Glomerular visceral epithelial cell (primary cell): ENCODE measurements at regions not wholly inside any gene's neighbourhood (a gene's known extent, or its start where the extent isn't known, plus 50 kb on each side); places are given as distances from the start of the nearest gene placed in this dataset.

Experiments
- DNase-seq: peaks from one replicate; pipeline ENCODE4 v3.0.0-alpha.2; 2016; ENCODE audit errors: extremely low spot score

- DNase-seq, result no peak
Observed at GRCh38 chr2:53448086-53448485, 319.5 kb upstream of the CHAC2 start.

DNA sequence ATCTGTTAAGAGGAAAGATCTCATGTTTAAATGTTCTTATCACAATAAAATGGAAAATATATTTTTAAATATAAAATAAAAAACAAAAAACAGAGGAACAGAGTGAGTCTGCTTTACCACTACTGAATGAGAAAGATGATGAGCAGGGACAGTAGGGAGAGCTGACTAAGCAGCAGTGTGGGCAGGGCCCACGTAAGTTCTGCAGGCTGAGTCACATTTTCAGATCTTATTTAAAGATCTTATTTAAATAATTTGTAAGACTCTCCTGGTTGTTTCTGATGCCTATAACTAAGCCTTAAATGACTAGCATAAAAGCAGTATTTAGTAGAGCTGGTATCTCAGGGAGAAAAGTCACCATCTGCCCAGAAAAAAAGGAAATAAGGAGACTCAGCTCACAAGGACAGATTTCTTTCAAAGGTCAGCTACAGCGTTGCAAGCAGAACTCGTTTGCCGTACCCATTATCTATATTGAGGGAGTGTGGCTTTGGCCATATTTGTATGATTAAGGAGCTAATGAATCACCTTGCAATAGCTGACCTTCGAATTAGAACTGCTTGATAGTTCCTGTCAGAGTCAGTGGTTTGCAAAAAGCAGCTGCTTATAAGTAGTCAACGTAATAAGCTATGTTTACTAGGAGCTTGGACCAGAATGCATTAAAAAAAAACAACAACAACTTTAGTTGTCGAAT is 322.1 kb upstream of the CHAC2 start:
- DNase-seq, result peak; percentile 4

DNA sequence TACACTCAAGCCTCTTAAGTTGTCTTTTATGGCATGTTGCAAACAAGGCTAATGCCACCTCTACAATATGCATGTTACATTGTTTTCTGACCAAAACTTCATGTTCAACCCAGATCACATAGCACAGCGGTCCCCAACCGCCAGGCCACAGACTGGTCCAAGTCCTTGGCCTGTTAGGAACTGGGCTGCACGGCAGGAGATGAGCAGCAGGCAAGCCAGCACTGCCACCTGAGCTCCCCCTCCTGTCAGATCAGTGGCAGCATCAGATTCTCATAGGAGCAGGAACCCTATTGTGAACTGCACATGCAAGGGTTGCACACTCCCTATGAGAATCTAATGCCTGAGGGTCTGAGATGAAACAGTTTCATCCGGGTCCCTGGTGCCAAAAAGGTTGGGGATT is 324.8 kb upstream of the CHAC2 start:
- DNase-seq, result no peak

GRCh38 chr2:53442093-53442492 is 325.5 kb upstream of the CHAC2 start:
- DNase-seq, result no peak

DNA sequence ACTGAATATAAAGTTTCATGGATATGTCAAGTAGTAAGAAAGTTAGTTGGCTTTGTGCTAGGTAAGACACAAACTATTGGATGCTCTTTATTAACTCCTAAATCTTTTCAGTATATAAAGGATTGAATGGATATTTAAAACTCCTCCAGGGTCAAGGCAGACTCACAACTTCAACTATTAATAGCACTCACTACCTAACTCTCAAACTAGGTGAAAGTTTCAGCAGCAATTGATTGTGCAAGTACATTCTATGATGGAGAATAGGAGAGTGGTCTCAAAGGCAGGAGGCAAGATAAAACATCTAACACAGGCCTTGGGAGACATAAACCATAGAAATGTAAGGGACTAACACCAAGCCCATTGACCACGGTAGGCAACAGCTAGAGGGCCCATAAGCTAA is 328.9 kb upstream of the CHAC2 start:
- no peak for DNase-seq

DNA sequence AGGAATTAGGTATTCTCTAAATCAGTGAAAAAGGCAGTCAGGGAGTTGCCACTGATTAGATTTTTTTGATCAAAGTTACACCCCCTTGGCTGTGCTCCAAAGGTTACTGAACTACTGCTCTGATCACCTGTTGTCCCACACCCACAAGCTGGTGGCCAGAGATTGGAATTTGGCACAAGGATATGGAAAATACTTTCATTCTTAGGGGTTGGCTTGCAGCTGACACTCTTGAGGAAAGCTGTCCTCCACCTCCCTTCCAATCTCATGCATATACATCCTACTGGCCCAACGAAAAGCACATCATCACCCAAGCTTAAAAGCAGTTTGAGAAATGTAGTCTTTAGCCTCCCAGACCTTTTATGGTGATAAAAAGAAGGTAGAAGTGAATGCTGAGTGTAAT is 329.5 kb upstream of the CHAC2 start:
- DNase-seq, result no peak

- no peak for DNase-seq
Observed at GRCh38 chr2:53437371-53437770, 330.2 kb upstream of the CHAC2 start.

- no peak for DNase-seq
Observed at GRCh38 chr2:53436882-53437281, 330.7 kb upstream of the CHAC2 start.

- DNase-seq, result no peak
Observed at GRCh38 chr2:53435610-53436009, 332.0 kb upstream of the CHAC2 start.

- no peak for DNase-seq
Observed at GRCh38 chr2:53434466-53434865, 333.1 kb upstream of the CHAC2 start.

- DNase-seq, result no peak
Observed at GRCh38 chr2:53432936-53433335, 334.7 kb upstream of the CHAC2 start.

DNA sequence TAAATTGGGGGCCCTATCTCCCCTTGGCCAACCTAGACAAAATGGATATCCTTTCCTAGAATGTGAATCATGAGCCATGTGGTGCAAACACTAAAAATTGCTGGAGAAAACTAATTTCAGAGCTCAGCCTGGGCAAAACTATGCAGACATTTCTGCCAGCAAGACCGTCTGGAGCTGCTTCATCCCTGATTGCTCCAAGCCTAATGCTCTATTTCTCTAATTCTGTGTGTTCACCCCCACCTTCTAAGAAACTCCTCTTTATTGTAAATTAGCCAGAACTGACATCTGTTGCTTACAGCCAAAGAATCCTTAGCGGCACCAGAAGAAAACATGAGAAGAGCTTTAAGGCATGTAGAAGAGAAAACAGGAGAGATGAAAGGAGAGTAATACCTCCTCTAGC is 337.7 kb upstream of the CHAC2 start:
- no peak for DNase-seq

GRCh38 chr2:53424902-53425301 is 342.7 kb upstream of the CHAC2 start:
- no peak for DNase-seq

- DNase-seq, result no peak
Observed at GRCh38 chr2:53423465-53423864, 344.1 kb upstream of the CHAC2 start.

GRCh38 chr2:53422979-53423378 is 344.6 kb upstream of the CHAC2 start:
- DNase-seq, result peak; percentile 7

GRCh38 chr2:53417385-53417784 is 350.2 kb upstream of the CHAC2 start:
- DNase-seq, result no peak

GRCh38 chr2:53407363-53408080 is 360.1 kb upstream of the CHAC2 start:
- DNase-seq, result no peak

GRCh38 chr2:53403792-53404413 is 363.7 kb upstream of the CHAC2 start:
- peak; percentile 53 for DNase-seq

DNA sequence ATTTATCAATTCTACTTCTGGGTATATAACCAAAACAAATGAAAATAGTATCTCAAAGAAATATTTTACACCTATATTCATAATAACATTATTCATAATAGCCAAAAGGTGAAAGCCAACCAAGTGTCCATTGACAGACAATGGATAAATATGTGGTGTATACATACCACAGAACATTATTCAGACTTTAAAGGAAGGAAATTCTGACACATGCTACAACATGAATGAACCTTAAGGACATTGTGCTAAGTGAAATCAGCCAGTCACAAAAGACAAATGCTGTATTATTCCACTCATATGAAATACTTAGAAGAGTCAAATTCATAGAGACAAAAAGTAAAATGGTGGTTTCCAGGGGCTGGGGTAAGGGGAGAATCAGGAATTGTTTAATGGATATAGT is 370.5 kb upstream of the CHAC2 start:
- DNase-seq, result no peak

DNA sequence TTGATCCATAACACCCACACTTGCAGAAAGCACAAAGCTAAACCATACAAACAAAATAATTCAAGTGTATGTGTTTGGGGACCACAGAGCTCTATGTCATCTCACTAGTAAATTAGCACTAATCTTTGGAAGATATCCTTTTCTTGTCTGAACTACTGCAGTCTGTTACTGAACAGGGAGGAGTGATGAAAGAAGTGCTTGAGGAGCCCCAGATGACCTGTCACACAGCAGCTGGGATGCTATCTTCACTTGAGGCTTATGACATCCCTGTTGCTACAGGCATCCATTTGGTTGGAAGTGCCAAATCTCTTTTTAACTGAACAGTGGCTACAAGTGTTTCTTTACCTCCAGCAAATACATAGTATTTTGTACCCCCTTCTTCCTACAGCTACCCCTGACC is 386.3 kb upstream of the CHAC2 start:
- DNase-seq, result no peak

DNA sequence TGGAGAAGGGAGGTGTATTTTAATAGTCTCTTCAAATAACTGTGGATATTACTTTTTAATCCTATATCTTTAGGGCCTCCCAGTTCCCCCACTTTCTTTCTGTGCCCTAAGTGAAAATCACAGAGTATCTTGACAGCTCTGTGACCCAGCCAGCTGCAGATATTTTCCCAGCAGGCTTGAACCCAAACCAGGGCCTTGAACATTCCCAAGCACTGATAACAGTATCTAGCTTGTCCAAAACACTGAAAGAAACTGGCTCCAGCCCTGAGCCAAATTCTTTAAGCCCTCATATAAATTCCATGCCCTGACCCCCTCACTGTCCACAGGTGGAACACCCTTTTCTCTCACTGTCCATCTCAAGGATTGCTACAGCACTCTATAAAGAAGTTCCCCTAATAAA is 388.1 kb upstream of the CHAC2 start:
- no peak for DNase-seq

- no peak for DNase-seq
Observed at GRCh38 chr2:53378791-53379190, 388.8 kb upstream of the CHAC2 start.

DNA sequence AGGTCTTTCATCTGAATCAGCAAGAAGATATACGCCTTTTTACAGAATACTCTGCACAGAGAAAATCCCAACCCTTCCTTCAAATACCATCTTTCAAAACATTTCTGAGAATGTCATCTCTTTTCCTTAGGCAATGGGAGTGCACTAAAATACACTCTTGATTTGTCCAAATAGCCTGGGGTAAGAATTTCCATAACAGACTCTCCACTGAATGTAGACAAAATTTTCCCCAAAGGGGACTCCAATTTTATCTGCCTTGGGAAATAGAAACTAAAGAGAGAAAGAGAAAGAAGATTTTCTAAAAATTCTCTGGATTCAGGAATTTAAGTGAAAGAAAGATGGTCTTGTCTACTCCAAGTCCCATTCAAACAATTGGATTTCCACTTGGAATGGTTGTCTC is 394.5 kb upstream of the CHAC2 start:
- DNase-seq, result no peak
